ENCODE measurements at regions not wholly inside any gene's neighbourhood (a gene's known extent, or its start where the extent isn't known, plus 50 kb on each side); places are given as distances from the start of the nearest gene placed in this dataset.

- no peak overlapping the region for H3K4me3 ChIP-seq (replicated peaks; ENCODE audit: low read depth, low read length)
- TF ChIP-seq, protein P1, sequence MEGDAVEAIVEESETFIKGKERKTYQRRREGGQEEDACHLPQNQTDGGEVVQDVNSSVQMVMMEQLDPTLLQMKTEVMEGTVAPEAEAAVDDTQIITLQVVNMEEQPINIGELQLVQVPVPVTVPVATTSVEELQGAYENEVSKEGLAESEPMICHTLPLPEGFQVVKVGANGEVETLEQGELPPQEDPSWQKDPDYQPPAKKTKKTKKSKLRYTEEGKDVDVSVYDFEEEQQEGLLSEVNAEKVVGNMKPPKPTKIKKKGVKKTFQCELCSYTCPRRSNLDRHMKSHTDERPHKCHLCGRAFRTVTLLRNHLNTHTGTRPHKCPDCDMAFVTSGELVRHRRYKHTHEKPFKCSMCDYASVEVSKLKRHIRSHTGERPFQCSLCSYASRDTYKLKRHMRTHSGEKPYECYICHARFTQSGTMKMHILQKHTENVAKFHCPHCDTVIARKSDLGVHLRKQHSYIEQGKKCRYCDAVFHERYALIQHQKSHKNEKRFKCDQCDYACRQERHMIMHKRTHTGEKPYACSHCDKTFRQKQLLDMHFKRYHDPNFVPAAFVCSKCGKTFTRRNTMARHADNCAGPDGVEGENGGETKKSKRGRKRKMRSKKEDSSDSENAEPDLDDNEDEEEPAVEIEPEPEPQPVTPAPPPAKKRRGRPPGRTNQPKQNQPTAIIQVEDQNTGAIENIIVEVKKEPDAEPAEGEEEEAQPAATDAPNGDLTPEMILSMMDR (IDR thresholded peaks at IDR 0.05; ENCODE audit: low read depth, low read length, missing control alignments): no peak
- DNase-seq (ENCODE audit: extremely low read depth, low read depth): no peak
These were observed 135.0 kb upstream of the PROKR2 start for GRCh38 chr20:5451643-5452210.

- peak; percentile 7 for DNase-seq (ENCODE audit: extremely low read depth, low read depth)
- TF ChIP-seq, protein P1 (IDR thresholded peaks at IDR 0.05; ENCODE audit: low read depth, low read length, missing control alignments): peak; percentile 77
- H3K4me3 ChIP-seq (replicated peaks; ENCODE audit: low read depth, low read length): no peak overlapping the region
These were observed 131.8 kb upstream of the PROKR2 start for GRCh38 chr20:5448449-5449118.

- no peak for DNase-seq (ENCODE audit: extremely low read depth, low read depth)
- TF ChIP-seq, protein P1 (IDR thresholded peaks at IDR 0.05; ENCODE audit: low read depth, low read length, missing control alignments): no peak
- H3K4me3 ChIP-seq (replicated peaks; ENCODE audit: low read depth, low read length): no peak overlapping the region
These were observed 130.4 kb upstream of the PROKR2 start for GRCh38 chr20:5447188-5447587.

DNA sequence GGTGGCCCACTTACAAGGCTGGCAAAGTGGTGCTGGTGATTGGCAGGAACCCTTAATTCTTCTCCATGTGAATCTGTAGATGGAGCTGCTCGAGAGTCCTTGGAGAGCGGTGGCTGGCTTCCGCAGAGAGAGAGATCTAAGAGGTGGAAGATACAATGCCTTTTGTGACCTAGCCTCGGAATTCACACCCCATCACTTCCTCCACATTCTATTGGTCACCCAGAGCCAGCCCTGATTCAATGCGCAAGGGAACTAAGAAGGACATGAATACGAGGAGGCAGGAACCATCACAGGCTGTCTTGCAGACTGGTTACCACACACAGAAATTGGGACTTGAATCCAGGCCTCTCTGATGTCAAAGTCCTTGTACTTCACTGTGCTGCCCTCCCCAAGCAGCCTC, 128.9 kb upstream of the PROKR2 start:
- TF ChIP-seq, protein P1 (IDR thresholded peaks at IDR 0.05; ENCODE audit: low read depth, low read length, missing control alignments): no peak
- H3K4me3 ChIP-seq (replicated peaks; ENCODE audit: low read depth, low read length): no peak overlapping the region
- DNase-seq (ENCODE audit: extremely low read depth, low read depth): no peak

GRCh38 chr20:5442101-5442500, 125.3 kb upstream of the PROKR2 start:
- no peak overlapping the region for H3K4me3 ChIP-seq (replicated peaks; ENCODE audit: low read depth, low read length)

DNA sequence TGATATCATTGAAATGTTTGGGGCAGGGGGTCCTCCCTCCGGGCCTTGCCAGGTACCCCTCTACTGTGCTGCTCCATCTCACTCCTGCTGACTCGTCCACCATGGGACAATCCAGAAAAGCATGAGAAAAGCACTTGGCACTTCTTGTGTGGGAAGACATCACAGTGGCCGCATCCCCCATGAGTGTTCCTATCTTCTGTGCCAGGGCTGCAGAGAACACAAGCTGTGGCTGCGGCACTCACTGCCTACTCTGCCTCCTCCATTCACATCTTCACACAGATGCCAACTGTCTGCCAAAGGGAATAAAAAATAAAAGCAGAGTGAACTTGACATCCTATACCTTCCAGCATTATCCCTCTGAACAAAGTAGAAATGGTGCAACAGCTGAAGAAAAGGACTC, 117.4 kb upstream of the PROKR2 start:
- DNase-seq (ENCODE audit: extremely low read depth, low read depth): no peak
- TF ChIP-seq, protein P1 (IDR thresholded peaks at IDR 0.05; ENCODE audit: low read depth, low read length, missing control alignments): no peak

More at GRCh38 chr20:5442101-5442500, 125.3 kb upstream of the PROKR2 start:
- no peak for DNase-seq (ENCODE audit: extremely low read depth, low read depth)
- TF ChIP-seq, protein P1 (IDR thresholded peaks at IDR 0.05; ENCODE audit: low read depth, low read length, missing control alignments): no peak

More for the DNA sequence above, 117.4 kb upstream of the PROKR2 start:
- H3K4me3 ChIP-seq (replicated peaks; ENCODE audit: low read depth, low read length): no peak overlapping the region
